Gastrocnemius medialis (tissue), 4 donors: ENCODE measurements at regions not wholly inside any gene's neighbourhood (a gene's known extent, or its start where the extent isn't known, plus 50 kb on each side); places are given as distances from the start of the nearest gene placed in this dataset.

Source experiments
- POLR2A ChIP-seq, 2 donors: fragments of 450-650 bp; IDR thresholded peaks; one replicate each; pipeline ENCODE4 v1.6.1; 2017; ENCODE audit warnings: antibody characterized with exemption in 2 of 2, mild to moderate bottlenecking in 2 of 2, moderate library complexity in 2 of 2
- TF ChIP-seq, protein P1 (sequence below), 5 experiments: fragments of 450-650 bp in 3 of 5; fragments of 200-600 bp in 2 of 5; sonication (generic) in 2 of 5; IDR thresholded peaks in 4 of 5; conservative IDR thresholded peaks in 1 of 5; 1 replicate in 4 of 5; 2 replicates in 1 of 5; pipeline ENCODE4 v1.5.1; 2016 to 2019; ENCODE audit warnings: antibody characterized with exemption in 5 of 5, mild to moderate bottlenecking in 3 of 5, moderate library complexity in 3 of 5

DNA sequence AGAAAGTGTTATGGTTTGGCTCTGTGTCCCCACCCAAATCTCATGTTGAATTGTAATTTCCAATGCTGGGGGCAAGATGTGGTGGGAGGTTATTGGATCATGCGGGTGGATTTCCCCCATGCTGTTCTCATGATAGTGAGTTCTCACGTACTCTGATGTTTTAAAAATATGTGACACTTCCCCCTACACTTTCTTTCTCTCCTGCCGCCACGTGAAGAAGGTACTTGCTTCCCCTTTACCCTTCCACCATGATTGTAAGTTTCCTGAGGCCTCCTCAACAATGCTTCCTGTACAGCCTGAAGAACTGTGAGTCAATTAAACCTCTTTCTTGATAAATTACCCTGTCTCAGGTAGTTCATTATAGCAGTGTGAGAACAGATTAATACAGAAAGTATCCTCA lies 150.8 kb downstream of the TMEM200A start:
- TF ChIP-seq, protein P1, sequence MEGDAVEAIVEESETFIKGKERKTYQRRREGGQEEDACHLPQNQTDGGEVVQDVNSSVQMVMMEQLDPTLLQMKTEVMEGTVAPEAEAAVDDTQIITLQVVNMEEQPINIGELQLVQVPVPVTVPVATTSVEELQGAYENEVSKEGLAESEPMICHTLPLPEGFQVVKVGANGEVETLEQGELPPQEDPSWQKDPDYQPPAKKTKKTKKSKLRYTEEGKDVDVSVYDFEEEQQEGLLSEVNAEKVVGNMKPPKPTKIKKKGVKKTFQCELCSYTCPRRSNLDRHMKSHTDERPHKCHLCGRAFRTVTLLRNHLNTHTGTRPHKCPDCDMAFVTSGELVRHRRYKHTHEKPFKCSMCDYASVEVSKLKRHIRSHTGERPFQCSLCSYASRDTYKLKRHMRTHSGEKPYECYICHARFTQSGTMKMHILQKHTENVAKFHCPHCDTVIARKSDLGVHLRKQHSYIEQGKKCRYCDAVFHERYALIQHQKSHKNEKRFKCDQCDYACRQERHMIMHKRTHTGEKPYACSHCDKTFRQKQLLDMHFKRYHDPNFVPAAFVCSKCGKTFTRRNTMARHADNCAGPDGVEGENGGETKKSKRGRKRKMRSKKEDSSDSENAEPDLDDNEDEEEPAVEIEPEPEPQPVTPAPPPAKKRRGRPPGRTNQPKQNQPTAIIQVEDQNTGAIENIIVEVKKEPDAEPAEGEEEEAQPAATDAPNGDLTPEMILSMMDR (IDR thresholded peaks at IDR 0.05 in 4 of 5, conservative IDR thresholded peaks at IDR 0.05 in 1 of 5) = no peak
- TF ChIP-seq POLR2A (IDR thresholded peaks at IDR 0.05) = no peak
